ENCODE measurements at regions not wholly inside any gene's neighbourhood (a gene's known extent, or its start where the extent isn't known, plus 50 kb on each side); places are given as distances from the start of the nearest gene placed in this dataset.
"Not testable (repeated sequence)": the region's sequence is repeated elsewhere in the genome, so short reads cannot be mapped to it uniquely, and the experiment has no call there.

DNA sequence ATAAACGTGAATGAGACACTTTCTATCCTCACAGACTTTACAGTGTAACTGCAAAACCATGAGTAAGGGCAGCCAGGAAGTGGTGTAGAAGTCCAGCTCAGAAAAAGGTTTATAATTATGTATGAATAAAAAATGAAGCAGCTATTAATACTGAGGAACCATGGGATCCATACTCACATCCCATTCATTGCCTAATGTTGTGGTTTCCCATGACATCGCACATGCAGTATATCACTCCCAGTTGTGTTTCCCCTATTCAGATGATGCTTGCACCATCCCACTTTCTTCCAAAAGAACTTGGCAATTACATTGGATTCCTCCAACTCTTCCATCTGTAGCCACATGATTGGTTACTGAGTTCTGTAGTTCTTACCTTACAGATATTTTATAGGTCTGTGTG lies 74.5 kb upstream of the SEMA3D start:
- Histone ChIP-seq H3K4me1 (ENCODE audit: control insufficient read depth in 4 of 4, insufficient read depth in 4 of 4, low read length in 3 of 4) (no peaks in the 10 kb centered on the region), H3K9ac (ENCODE audit: low read depth in 1 of 2, low read length in 2 of 2) (no peak overlapping the region), H3K27ac (ENCODE audit: low read depth in 1 of 2, low read length in 2 of 2) (no peak overlapping the region), H3K36me3 (ENCODE audit: control insufficient read depth in 4 of 4, insufficient read depth in 3 of 4, low read depth in 1 of 4, low read length in 3 of 4) (no peaks in the 10 kb centered on the region), H3K4me3 (ENCODE audit: low read depth in 1 of 3, low read length in 3 of 3) (no peak overlapping the region), H3K27me3 (ENCODE audit: control insufficient read depth in 4 of 4, insufficient read depth in 4 of 4, low read length in 3 of 4) (no peaks in the 10 kb centered on the region), H3K9me3 (ENCODE audit: control insufficient read depth in 4 of 4, low read length in 3 of 4) (no peaks in the 10 kb centered on the region)
- WGBS = 72% methylated on average over 2 of the region's 2 CpGs
- no peak for DNase-seq (ENCODE audit: low spot score)
- TF ChIP-seq FOXA2 (IDR thresholded peaks at IDR 0.05) = no peak

DNA sequence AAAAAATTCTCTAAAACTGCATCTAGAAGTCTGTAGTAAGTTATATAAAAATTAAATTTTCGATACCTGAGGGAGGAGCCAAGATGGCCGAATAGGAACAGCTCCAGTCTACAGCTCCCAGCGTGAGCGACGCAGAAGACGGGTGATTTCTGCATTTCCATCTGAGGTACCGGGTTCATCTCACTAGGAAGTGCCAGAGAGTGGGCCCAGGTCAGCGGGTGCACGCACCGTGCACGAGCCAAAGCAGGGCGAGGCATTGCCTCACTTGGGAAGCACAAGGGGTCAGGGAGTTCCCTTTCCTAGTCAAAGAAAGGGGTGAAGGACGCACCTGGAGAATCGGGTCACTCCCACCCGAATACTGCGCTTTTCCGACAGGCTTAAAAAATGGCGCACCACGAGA lies 62.9 kb upstream of the SEMA3D start:
- not testable (repeated sequence) for H3K9me3 ChIP-seq (ENCODE audit: control insufficient read depth in 4 of 4, low read length in 3 of 4); H3K9ac ChIP-seq (ENCODE audit: low read depth in 1 of 2, low read length in 2 of 2); H3K27me3 ChIP-seq (ENCODE audit: control insufficient read depth in 4 of 4, insufficient read depth in 4 of 4, low read length in 3 of 4); H3K4me3 ChIP-seq (ENCODE audit: low read depth in 1 of 3, low read length in 3 of 3); H3K36me3 ChIP-seq (ENCODE audit: control insufficient read depth in 4 of 4, insufficient read depth in 3 of 4, low read depth in 1 of 4, low read length in 3 of 4); DNase-seq (ENCODE audit: low spot score); H3K4me1 ChIP-seq (ENCODE audit: control insufficient read depth in 4 of 4, insufficient read depth in 4 of 4, low read length in 3 of 4); H3K27ac ChIP-seq (ENCODE audit: low read depth in 1 of 2, low read length in 2 of 2)
- WGBS = 94% methylated on average over 19 of the region's 19 CpGs

DNA sequence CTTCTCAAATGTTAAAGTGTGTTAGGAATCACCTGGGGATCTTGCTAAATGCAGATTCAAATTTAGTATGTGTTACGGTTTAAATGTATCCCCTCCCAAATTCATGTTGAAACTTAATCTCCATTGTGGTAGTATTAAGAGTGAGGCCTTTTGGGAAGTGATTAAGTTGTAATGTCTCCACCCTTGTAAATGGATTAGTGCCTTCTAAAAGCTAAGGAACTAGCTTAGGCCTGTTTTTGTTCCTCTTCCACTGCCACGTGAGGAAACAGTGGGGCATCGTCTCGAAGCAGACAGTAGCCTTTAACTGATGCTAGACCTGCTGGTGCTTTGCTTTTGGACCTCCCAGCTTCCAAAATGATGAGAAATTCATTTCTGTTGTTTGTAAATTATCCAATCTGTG lies 52.3 kb upstream of the SEMA3D start:
- Histone ChIP-seq H3K4me1 (ENCODE audit: control insufficient read depth in 4 of 4, insufficient read depth in 4 of 4, low read length in 3 of 4) (no peaks in the 10 kb centered on the region), H3K27ac (ENCODE audit: low read depth in 1 of 2, low read length in 2 of 2) (no peak overlapping the region), H3K27me3 (ENCODE audit: control insufficient read depth in 4 of 4, insufficient read depth in 4 of 4, low read length in 3 of 4) (no peaks in the 10 kb centered on the region), H3K9ac (ENCODE audit: low read depth in 1 of 2, low read length in 2 of 2) (no peak overlapping the region), H3K4me3 (ENCODE audit: low read depth in 1 of 3, low read length in 3 of 3) (no peak overlapping the region), H3K9me3 (ENCODE audit: control insufficient read depth in 4 of 4, low read length in 3 of 4) (no peaks in the 10 kb centered on the region), H3K36me3 (ENCODE audit: control insufficient read depth in 4 of 4, insufficient read depth in 3 of 4, low read depth in 1 of 4, low read length in 3 of 4) (no peaks in the 10 kb centered on the region)
- no peak for TF ChIP-seq HNF4A (conservative IDR thresholded peaks at IDR 0.05)
- no peak for TF ChIP-seq HNF4G (IDR thresholded peaks at IDR 0.05)
- TF ChIP-seq SP1 (IDR thresholded peaks at IDR 0.05) = no peak
- no peak for TF ChIP-seq EGR1 (IDR thresholded peaks at IDR 0.05; ENCODE audit: low read depth in 2 of 2)
- TF ChIP-seq, protein P1, sequence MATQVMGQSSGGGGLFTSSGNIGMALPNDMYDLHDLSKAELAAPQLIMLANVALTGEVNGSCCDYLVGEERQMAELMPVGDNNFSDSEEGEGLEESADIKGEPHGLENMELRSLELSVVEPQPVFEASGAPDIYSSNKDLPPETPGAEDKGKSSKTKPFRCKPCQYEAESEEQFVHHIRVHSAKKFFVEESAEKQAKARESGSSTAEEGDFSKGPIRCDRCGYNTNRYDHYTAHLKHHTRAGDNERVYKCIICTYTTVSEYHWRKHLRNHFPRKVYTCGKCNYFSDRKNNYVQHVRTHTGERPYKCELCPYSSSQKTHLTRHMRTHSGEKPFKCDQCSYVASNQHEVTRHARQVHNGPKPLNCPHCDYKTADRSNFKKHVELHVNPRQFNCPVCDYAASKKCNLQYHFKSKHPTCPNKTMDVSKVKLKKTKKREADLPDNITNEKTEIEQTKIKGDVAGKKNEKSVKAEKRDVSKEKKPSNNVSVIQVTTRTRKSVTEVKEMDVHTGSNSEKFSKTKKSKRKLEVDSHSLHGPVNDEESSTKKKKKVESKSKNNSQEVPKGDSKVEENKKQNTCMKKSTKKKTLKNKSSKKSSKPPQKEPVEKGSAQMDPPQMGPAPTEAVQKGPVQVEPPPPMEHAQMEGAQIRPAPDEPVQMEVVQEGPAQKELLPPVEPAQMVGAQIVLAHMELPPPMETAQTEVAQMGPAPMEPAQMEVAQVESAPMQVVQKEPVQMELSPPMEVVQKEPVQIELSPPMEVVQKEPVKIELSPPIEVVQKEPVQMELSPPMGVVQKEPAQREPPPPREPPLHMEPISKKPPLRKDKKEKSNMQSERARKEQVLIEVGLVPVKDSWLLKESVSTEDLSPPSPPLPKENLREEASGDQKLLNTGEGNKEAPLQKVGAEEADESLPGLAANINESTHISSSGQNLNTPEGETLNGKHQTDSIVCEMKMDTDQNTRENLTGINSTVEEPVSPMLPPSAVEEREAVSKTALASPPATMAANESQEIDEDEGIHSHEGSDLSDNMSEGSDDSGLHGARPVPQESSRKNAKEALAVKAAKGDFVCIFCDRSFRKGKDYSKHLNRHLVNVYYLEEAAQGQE (IDR thresholded peaks at IDR 0.05) = no peak
- TF ChIP-seq, protein P2, sequence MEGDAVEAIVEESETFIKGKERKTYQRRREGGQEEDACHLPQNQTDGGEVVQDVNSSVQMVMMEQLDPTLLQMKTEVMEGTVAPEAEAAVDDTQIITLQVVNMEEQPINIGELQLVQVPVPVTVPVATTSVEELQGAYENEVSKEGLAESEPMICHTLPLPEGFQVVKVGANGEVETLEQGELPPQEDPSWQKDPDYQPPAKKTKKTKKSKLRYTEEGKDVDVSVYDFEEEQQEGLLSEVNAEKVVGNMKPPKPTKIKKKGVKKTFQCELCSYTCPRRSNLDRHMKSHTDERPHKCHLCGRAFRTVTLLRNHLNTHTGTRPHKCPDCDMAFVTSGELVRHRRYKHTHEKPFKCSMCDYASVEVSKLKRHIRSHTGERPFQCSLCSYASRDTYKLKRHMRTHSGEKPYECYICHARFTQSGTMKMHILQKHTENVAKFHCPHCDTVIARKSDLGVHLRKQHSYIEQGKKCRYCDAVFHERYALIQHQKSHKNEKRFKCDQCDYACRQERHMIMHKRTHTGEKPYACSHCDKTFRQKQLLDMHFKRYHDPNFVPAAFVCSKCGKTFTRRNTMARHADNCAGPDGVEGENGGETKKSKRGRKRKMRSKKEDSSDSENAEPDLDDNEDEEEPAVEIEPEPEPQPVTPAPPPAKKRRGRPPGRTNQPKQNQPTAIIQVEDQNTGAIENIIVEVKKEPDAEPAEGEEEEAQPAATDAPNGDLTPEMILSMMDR (IDR thresholded peaks at IDR 0.05; ENCODE audit: low read depth, low read length, missing input control) = no peak
- no peak for TF ChIP-seq JUND (IDR thresholded peaks at IDR 0.05)
- TF ChIP-seq, protein P3, sequence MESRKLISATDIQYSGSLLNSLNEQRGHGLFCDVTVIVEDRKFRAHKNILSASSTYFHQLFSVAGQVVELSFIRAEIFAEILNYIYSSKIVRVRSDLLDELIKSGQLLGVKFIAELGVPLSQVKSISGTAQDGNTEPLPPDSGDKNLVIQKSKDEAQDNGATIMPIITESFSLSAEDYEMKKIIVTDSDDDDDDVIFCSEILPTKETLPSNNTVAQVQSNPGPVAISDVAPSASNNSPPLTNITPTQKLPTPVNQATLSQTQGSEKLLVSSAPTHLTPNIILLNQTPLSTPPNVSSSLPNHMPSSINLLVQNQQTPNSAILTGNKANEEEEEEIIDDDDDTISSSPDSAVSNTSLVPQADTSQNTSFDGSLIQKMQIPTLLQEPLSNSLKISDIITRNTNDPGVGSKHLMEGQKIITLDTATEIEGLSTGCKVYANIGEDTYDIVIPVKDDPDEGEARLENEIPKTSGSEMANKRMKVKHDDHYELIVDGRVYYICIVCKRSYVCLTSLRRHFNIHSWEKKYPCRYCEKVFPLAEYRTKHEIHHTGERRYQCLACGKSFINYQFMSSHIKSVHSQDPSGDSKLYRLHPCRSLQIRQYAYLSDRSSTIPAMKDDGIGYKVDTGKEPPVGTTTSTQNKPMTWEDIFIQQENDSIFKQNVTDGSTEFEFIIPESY (IDR thresholded peaks at IDR 0.05) = no peak
- TF ChIP-seq RXRA (IDR thresholded peaks at IDR 0.05) = no peak
- TF ChIP-seq NR2F2 (IDR thresholded peaks at IDR 0.05) = no peak
- no peak for TF ChIP-seq RAD21 (IDR thresholded peaks at IDR 0.05)
- TF ChIP-seq, protein P4, sequence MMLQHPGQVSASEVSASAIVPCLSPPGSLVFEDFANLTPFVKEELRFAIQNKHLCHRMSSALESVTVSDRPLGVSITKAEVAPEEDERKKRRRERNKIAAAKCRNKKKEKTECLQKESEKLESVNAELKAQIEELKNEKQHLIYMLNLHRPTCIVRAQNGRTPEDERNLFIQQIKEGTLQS (IDR thresholded peaks at IDR 0.05) = no peak
- WGBS = 86% methylated on average over 4 of the region's 4 CpGs
- DNase-seq (ENCODE audit: low spot score) = no peak

Data from liver (tissue), 8 donors.